GM10248 (cell line): ENCODE measurements at regions not wholly inside any gene's neighbourhood (a gene's known extent, or its start where the extent isn't known, plus 50 kb on each side); places are given as distances from the start of the nearest gene placed in this dataset.

Source experiments
- CTCF ChIA-PET: fragments of 300-600 bp; sonication (Branson Sonifier 250); formaldehyde crosslinking; extraction: SDS; loops from one replicate; lab custom pipeline; 2021; ENCODE audit warnings: antibody characterized with exemption; lab: Yijun Ruan, JAX
- POLR2A ChIA-PET: fragments of 350-650 bp; sonication (Branson Sonifier 250); formaldehyde crosslinking; extraction: SDS; loops from one replicate; lab custom pipeline; 2020; ENCODE audit warnings: antibody characterized with exemption; lab: Yijun Ruan, JAX
- DNase-seq: peaks from one replicate; pipeline ENCODE4 v3.0.0; 2012; ENCODE audit errors: extremely low spot score
- CTCF ChIP-seq: IDR thresholded peaks from 2 replicates; pipeline ENCODE4 v1.5.1; 2012; ENCODE audit warnings: mild to moderate bottlenecking, low read depth; ENCODE audit errors: extremely low read depth, missing control alignments, control extremely low read depth

- no peak for DNase-seq
- ChIA-PET POLR2A (no interaction called here), CTCF (interaction anchor here (0.9 kb wide), 1 partner anchor 13 kb away, joined by 6 read pairs; no protein-coding TSS in a partner anchor)
- no peak for TF ChIP-seq CTCF
These were observed 1035.8 kb upstream of the FANCL start for GRCh38 chr2:59276917-59277316.

GRCh38 chr2:59276033-59276432 lies 1034.9 kb upstream of the FANCL start:
- ChIA-PET POLR2A (no interaction called here), CTCF (interaction anchor here (0.9 kb wide), 2 partner anchors 10 to 14 kb away, joined by 4 to 6 read pairs; no protein-coding TSS in a partner anchor)
- peak; percentile 23 for TF ChIP-seq CTCF
- DNase-seq: no peak

DNA sequence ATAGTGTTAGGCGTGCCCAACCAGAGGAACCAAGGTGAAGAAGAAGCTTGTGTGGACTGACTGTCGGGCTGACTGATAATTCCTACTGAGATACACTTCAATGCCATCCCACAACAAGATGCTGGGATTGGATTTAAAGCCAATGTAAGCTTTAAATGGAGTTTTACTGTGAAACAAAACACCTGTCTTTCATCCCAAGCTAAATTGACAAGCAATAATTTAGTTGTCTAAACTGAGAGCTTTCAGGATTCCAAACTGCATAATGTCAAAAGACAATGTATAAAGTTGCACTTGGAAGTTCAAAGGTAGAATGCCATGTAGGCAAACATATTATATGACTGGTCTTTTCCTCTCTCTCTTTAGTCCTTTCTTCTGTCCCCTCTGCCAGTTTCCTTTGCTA lies 1025.3 kb upstream of the FANCL start:
- no peak for DNase-seq
- no peak for TF ChIP-seq CTCF
- ChIA-PET POLR2A (no interaction called here), CTCF (interaction anchor here (1.1 kb wide), 1 partner anchor 10 kb away, joined by 4 read pairs; no protein-coding TSS in a partner anchor)

- TF ChIP-seq CTCF: no peak
- CTCF ChIA-PET: no interaction called here
- no peak for DNase-seq
- POLR2A ChIA-PET: no interaction called here
These were observed 1018.8 kb upstream of the FANCL start for GRCh38 chr2:59259913-59260312.

DNA sequence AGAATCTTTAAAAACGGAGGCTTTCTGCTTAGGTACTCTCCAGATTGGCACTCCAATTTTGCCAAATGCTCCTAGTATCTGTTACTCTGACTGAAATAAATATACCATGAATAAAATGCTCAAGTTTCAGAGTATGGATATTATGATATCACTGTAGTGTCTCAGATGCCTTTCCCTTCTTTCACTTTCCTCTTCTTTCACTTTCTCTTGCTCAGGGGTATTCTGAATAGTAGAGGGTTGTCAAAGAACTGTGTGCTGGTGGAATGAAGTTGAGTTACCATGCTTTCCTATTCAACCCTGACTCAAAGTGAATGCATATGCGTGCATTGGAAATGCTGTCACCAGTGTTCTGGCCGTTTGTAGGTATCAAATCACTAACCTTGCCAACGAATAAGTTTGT lies 1015.2 kb upstream of the FANCL start:
- CTCF ChIA-PET: interaction anchor here (1.5 kb wide), 1 partner anchor 103 kb away, joined by 4 read pairs; no protein-coding TSS in a partner anchor
- no peak for TF ChIP-seq CTCF
- DNase-seq: no peak
- POLR2A ChIA-PET: no interaction called here

GRCh38 chr2:59254279-59254678 lies 1013.2 kb upstream of the FANCL start:
- no peak for DNase-seq
- TF ChIP-seq CTCF: no peak
- ChIA-PET POLR2A (no interaction called here), CTCF (interaction anchor here (1.4 kb wide), 1 partner anchor 253 kb away, joined by 3 read pairs; no protein-coding TSS in a partner anchor)
